H1 (cell line): ENCODE measurements at regions not wholly inside any gene's neighbourhood (a gene's known extent, or its start where the extent isn't known, plus 50 kb on each side); places are given as distances from the start of the nearest gene placed in this dataset.
A peak's percentile ranks its signal among the peaks of the same experiment; 100 is the strongest.

Experiments
- CTCF ChIA-PET: fragments of 300-600 bp; sonication (Branson Sonifier 250); formaldehyde crosslinking; loops from one replicate; lab custom pipeline; 2021; ENCODE audit not compliant: partially characterized antibody; lab: Charles Lee
- POLR2A ChIA-PET: fragments of 300-600 bp; sonication (Branson Sonifier 250); formaldehyde crosslinking; loops from one replicate; lab custom pipeline; 2021; ENCODE audit warnings: inconsistent platforms; ENCODE audit not compliant: partially characterized antibody; lab: Charles Lee
- DNase-seq, 2 experiments: peaks; one replicate each; pipeline versions ENCODE4 v3.0.0 to v3.0.0-alpha.2; 2010 to 2022; ENCODE audit warnings: low spot score in 2 of 2, low read depth in 1 of 2, mixed read lengths in 1 of 2
- FAIRE-seq: peaks from 2 replicates; lab custom pipeline; 2011; peaks lifted over from hg19 to GRCh38; lab: Jason Lieb, UNC
- H2AFZ ChIP-seq: 2 replicates; pipeline ENCODE4 v1.8.1; 2012; ENCODE audit warnings: low read length, inconsistent platforms
- H2AK5ac ChIP-seq: 2 replicates; pipeline ENCODE4 v1.6.1; 2013; ENCODE audit warnings: low read depth, low read length
- H2BK120ac ChIP-seq: replicated peaks from 2 replicates; pipeline ENCODE3; 2013; ENCODE audit warnings: low read depth, low read length, inconsistent platforms
- H2BK12ac ChIP-seq: 2 replicates; pipeline ENCODE4 v1.6.1; 2013; ENCODE audit warnings: low read depth, low read length
- H2BK15ac ChIP-seq: 2 replicates; pipeline ENCODE4 v1.6.1; 2013; ENCODE audit warnings: low read length
- H2BK20ac ChIP-seq: 2 replicates; pipeline ENCODE4 v1.6.1; 2013; ENCODE audit warnings: low read length
- H2BK5ac ChIP-seq: 2 replicates; pipeline ENCODE4 v1.6.1; 2013; ENCODE audit warnings: low read depth, low read length
- H3K14ac ChIP-seq: 2 replicates; pipeline ENCODE4 v1.6.1; 2013; ENCODE audit warnings: inconsistent platforms; ENCODE audit not compliant: insufficient read length
- H3K18ac ChIP-seq: 2 replicates; pipeline ENCODE4 v1.6.1; 2013; ENCODE audit warnings: low read length; ENCODE audit errors: extremely low read depth
- H3K23ac ChIP-seq: 2 replicates; pipeline ENCODE4 v1.6.1; 2013; ENCODE audit warnings: inconsistent platforms; ENCODE audit not compliant: insufficient read length
- H3K23me2 ChIP-seq: 2 replicates; pipeline ENCODE4 v1.6.1; 2013; ENCODE audit warnings: low read depth, low read length
- H3K27ac ChIP-seq: 2 replicates; pipeline ENCODE4 v1.6.1; 2011; ENCODE audit warnings: low read depth, low read length, inconsistent platforms
- H3K27me3 ChIP-seq, 4 experiments: replicated peaks in 1 of 4; 1 replicate in 1 of 4; 2 replicates in 3 of 4; pipeline versions ENCODE4 v1.6.1 to v1.8.1; 2011 to 2013; ENCODE audit warnings: low read length in 3 of 4, mild to moderate bottlenecking in 3 of 4, inconsistent platforms in 2 of 4, mixed read lengths in 2 of 4, moderate library complexity in 1 of 4; ENCODE audit not compliant: control insufficient read depth in 3 of 4, insufficient read depth in 3 of 4; ENCODE audit errors: extremely low read depth in 1 of 4
- H3K36me3 ChIP-seq, 4 experiments: 2 replicates each; pipeline versions ENCODE4 v1.6.1 to v1.8.1; 2011 to 2013; ENCODE audit warnings: mild to moderate bottlenecking in 4 of 4, low read length in 3 of 4, moderate library complexity in 2 of 4, control low read depth in 1 of 4, inconsistent platforms in 1 of 4; ENCODE audit not compliant: insufficient read depth in 4 of 4, control insufficient read depth in 2 of 4
- H3K4ac ChIP-seq: replicated peaks from 2 replicates; pipeline ENCODE3; 2013; ENCODE audit warnings: low read length, low read depth, mixed read lengths, inconsistent platforms; ENCODE audit not compliant: insufficient read length
- H3K4me1 ChIP-seq, 4 experiments: replicated peaks in 1 of 4; 1 replicate in 1 of 4; 2 replicates in 3 of 4; pipeline versions ENCODE4 v1.6.1 to v1.8.1; 2011 to 2013; ENCODE audit warnings: low read length in 3 of 4, inconsistent platforms in 2 of 4, mixed read lengths in 1 of 4; ENCODE audit not compliant: insufficient read depth in 4 of 4, control insufficient read depth in 3 of 4
- H3K4me2 ChIP-seq, 2 experiments: 2 replicates each; pipeline versions ENCODE4 v1.6.1 to v1.8.1; 2011 to 2013; ENCODE audit warnings: low read depth in 2 of 2, low read length in 2 of 2, control low read depth in 1 of 2, inconsistent platforms in 1 of 2, mild to moderate bottlenecking in 1 of 2; ENCODE audit not compliant: insufficient read depth in 1 of 2
- H3K4me3 ChIP-seq, 4 experiments: fragments of 200-600, 300-600 bp in 1 of 4; sonication (generic), shearing (Covaris generic), sonication (Bioruptor Twin) in 1 of 4; 2 replicates each; pipeline versions ENCODE4 v1.5.1 to v1.8.1; 2011 to 2016; ENCODE audit warnings: low read length in 4 of 4, low read depth in 3 of 4, control low read depth in 2 of 4, inconsistent platforms in 2 of 4, mild to moderate bottlenecking in 2 of 4, mixed read lengths in 1 of 4, moderate library complexity in 1 of 4; ENCODE audit not compliant: insufficient read depth in 2 of 4; ENCODE audit errors: extremely low read depth in 1 of 4
- H3K56ac ChIP-seq: replicated peaks from 2 replicates; pipeline ENCODE3; 2013; ENCODE audit warnings: low read depth, mild to moderate bottlenecking, mixed read lengths, low read length, inconsistent platforms; ENCODE audit not compliant: insufficient read length
- H3K79me1 ChIP-seq: 2 replicates; pipeline ENCODE4 v1.6.1; 2013; ENCODE audit warnings: low read depth, low read length, control low read depth
- H3K79me2 ChIP-seq, 2 experiments: 2 replicates each; pipeline versions ENCODE4 v1.6.1 to v1.8.1; 2012 to 2013; ENCODE audit warnings: low read length in 2 of 2, mild to moderate bottlenecking in 2 of 2, inconsistent platforms in 1 of 2; ENCODE audit not compliant: insufficient read depth in 2 of 2, control insufficient read depth in 1 of 2
- H3K9ac ChIP-seq, 4 experiments: replicated peaks in 1 of 4; 1 replicate in 1 of 4; 2 replicates in 3 of 4; pipeline versions ENCODE4 v1.6.1 to v1.8.1; 2011 to 2013; ENCODE audit warnings: low read depth in 3 of 4, low read length in 3 of 4, control low read depth in 2 of 4, mild to moderate bottlenecking in 2 of 4, moderate library complexity in 2 of 4, inconsistent platforms in 1 of 4; ENCODE audit errors: extremely low read depth in 1 of 4
- H3K9me3 ChIP-seq, 2 experiments: 2 replicates each; pipeline versions ENCODE4 v1.6.1 to v1.8.1; 2012 to 2013; ENCODE audit warnings: mild to moderate bottlenecking in 2 of 2, moderate library complexity in 2 of 2, control low read depth in 1 of 2, inconsistent platforms in 1 of 2, low read depth in 1 of 2, low read length in 1 of 2, mixed read lengths in 1 of 2; ENCODE audit not compliant: insufficient read depth in 2 of 2
- H4K20me1 ChIP-seq, 2 experiments: replicated peaks in 1 of 2; 2 replicates each; pipeline versions ENCODE3 to v1.8.1; 2011 to 2013; ENCODE audit warnings: inconsistent platforms in 2 of 2, low read length in 2 of 2, mild to moderate bottlenecking in 1 of 2; ENCODE audit not compliant: insufficient read depth in 2 of 2, control insufficient read depth in 1 of 2
- H4K5ac ChIP-seq: 2 replicates; pipeline ENCODE4 v1.6.1; 2013; ENCODE audit warnings: low read length, low read depth, mixed read lengths, inconsistent platforms; ENCODE audit not compliant: insufficient read length
- H4K8ac ChIP-seq: 2 replicates; pipeline ENCODE4 v1.8.0; 2013; ENCODE audit warnings: mild to moderate bottlenecking, moderate library complexity, low read length, inconsistent platforms; ENCODE audit not compliant: insufficient read depth; ENCODE audit errors: extremely low read depth
- H4K91ac ChIP-seq: replicated peaks from 2 replicates; pipeline ENCODE3; 2013; ENCODE audit warnings: low read length, mixed read lengths, inconsistent platforms; ENCODE audit not compliant: insufficient read length
- RNF2 ChIP-seq: fragments of 200-900, 300-1000 bp; sonication (generic); IDR thresholded peaks from 2 replicates; pipeline ENCODE4 v1.7.1; 2016; ENCODE audit warnings: borderline replicate concordance, low read depth, mild to moderate bottlenecking, antibody characterized with exemption, low read length; ENCODE audit not compliant: poor library complexity, severe bottlenecking; ENCODE audit errors: missing control alignments
- WGBS, 2 experiments: shearing (Covaris generic) in 1 of 2; methylation state at CpG; one replicate each; pipeline versions ENCODE4 v1.1.6 to v1.1.7; 2013 to 2015; ENCODE audit warnings: low lambda C conversion rate in 2 of 2, mixed read lengths in 2 of 2, inconsistent platforms in 1 of 2, low coverage in 1 of 2, missing lambda C conversion rate in 1 of 2; ENCODE audit not compliant: insufficient replicate concordance in 2 of 2, insufficient coverage in 1 of 2, insufficient read length in 1 of 2; ENCODE audit errors: extremely low coverage in 1 of 2, missing lambda C conversion rate in 1 of 2; 5-methylcytosine and 5-hydroxymethylcytosine counted together
- TF ChIP-seq, protein P1 (sequence below): IDR thresholded peaks from 2 replicates; pipeline ENCODE4 v1.6.1; 2012; ENCODE audit warnings: low read length, inconsistent platforms

DNA sequence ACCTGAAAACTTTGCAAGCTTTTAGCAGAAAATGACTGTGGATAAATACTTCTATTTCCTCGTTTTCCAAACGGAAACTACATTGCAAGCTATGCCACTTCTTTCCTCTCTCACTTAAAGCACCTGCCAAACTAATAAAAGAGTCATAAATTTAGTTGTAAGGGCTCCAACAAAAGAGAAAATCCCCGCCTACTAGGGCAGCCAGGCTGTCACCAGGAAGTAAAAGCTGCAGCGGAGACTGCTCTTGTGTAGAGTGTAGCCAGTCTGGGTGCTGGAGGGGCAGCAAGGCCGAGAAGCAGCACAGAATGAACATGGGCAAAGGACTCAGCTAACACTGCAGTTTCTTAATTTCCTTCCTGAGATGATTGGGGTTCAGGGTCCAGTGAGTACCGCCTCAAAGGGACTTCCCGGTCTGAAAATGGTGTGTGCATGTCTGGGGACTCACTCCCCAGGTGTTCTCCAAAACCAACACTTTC is 89.3 kb upstream of the MAML3 start:
- Histone ChIP-seq H2AK5ac (no peak overlapping the region), H2BK12ac (no peak overlapping the region), H3K4me1 (peaks cover 5 to 16% (median 12%) of the 10 kb centered on the region in 4 experiments), H3K36me3 (no peaks in the 10 kb centered on the region), H3K4me2 (peak overlapping the region in 1 of 2 experiments; percentile 32; a peak in 1 of 4 replicates), H3K18ac (no peak overlapping the region), H3K9ac (no peak overlapping the region), H3K23me2 (no peaks in the 10 kb centered on the region), H2BK5ac (no peak overlapping the region), H4K8ac (no peak overlapping the region), H4K91ac (no peak overlapping the region), H3K27ac (no peak overlapping the region), H3K23ac (no peak overlapping the region), H2BK15ac (peak overlapping the region; percentile 14; the same call in 1 of the 2 replicates), H2BK20ac (no peak overlapping the region), H3K79me1 (no peaks in the 10 kb centered on the region), H3K4me3 (no peak overlapping the region), H3K4ac (no peak overlapping the region), H3K14ac (no peak overlapping the region), H2AFZ (peak overlapping the region; percentile 91), H3K27me3 (no peaks in the 10 kb centered on the region; a peak in 2 of 7 replicates), H4K5ac (no peak overlapping the region), H3K9me3 (no peaks in the 10 kb centered on the region), H2BK120ac (no peak overlapping the region), H3K56ac (no peak overlapping the region), H3K79me2 (no peaks in the 10 kb centered on the region), H4K20me1 (no peaks in the 10 kb centered on the region)
- no peak for FAIRE-seq
- WGBS, 2 experiments: 74% methylated on average over 7 of the region's 7 CpGs; no CpG with 5 or more reads in 1 of the 2 experiments
- CTCF ChIA-PET: interaction anchor here (0.6 to 1.7 kb wide), 10 partner anchors 10 to 586 kb away, joined by 3 to 11 read pairs (median 4); no protein-coding TSS in a partner anchor
- POLR2A ChIA-PET: interaction anchor here (1.5 kb wide), 1 partner anchor 8 kb away, joined by 7 read pairs; no protein-coding TSS in a partner anchor
- DNase-seq: no peak
- TF ChIP-seq, protein P1, sequence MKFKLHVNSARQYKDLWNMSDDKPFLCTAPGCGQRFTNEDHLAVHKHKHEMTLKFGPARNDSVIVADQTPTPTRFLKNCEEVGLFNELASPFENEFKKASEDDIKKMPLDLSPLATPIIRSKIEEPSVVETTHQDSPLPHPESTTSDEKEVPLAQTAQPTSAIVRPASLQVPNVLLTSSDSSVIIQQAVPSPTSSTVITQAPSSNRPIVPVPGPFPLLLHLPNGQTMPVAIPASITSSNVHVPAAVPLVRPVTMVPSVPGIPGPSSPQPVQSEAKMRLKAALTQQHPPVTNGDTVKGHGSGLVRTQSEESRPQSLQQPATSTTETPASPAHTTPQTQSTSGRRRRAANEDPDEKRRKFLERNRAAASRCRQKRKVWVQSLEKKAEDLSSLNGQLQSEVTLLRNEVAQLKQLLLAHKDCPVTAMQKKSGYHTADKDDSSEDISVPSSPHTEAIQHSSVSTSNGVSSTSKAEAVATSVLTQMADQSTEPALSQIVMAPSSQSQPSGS: no peak
- TF ChIP-seq RNF2: no peak
